ENCODE measurements at regions not wholly inside any gene's neighbourhood (a gene's known extent, or its start where the extent isn't known, plus 50 kb on each side); places are given as distances from the start of the nearest gene placed in this dataset.

- Histone ChIP-seq H3K27ac (replicated peaks) (no peak overlapping the region), H3K27me3 (ENCODE audit: insufficient read depth, poor library complexity, severe bottlenecking) (no peaks in the 10 kb centered on the region), H3K4me3 (replicated peaks; ENCODE audit: insufficient read depth, low read length) (no peak overlapping the region)
- DNase-seq (ENCODE audit: low read depth in 1 of 2, low spot score in 1 of 2) = no peak
- no peak for TF ChIP-seq REST (IDR thresholded peaks at IDR 0.05; ENCODE audit: insufficient replicate concordance, low read depth)
- no peak for TF ChIP-seq POLR2AphosphoS5 (IDR thresholded peaks at IDR 0.05; ENCODE audit: low read depth)
- no peak for TF ChIP-seq SPI1 (IDR thresholded peaks at IDR 0.05; ENCODE audit: borderline replicate concordance, low read depth)
- no peak for TF ChIP-seq GABPA (IDR thresholded peaks at IDR 0.05; ENCODE audit: low read depth)
Observed at GRCh38 chr7:115493381-115493780, 537.2 kb downstream of the TFEC start.

DNA sequence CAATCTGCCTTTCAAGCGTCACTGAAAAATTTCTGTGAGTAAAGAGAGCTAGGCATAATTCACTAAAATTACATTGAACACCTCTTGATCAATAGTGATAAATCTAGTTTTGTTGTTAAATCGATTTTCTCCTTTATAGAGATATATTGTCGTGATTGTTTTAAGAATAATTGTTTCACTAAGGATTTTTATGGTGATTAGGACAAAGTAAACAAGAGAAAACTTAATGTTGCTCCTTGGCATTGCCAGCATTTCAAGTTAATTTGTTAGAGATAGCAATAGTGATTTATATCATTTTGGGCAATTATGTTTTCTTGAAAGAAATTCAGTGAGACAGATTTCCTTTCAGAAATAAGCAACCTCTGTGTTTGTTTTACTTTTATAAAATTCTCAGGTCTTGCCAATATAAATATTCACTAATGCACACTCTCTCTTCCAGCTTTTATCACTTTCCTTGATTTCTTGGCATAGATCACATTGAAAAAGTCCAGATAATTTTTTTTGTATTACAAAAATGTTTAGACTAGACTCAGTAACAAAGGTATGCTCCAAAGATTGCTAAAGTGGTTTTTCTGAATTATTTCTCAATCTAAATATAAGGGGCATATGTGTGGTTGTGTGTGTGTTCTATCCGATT, 538.7 kb downstream of the TFEC start:
- no peak for DNase-seq (ENCODE audit: low read depth in 1 of 2, low spot score in 1 of 2)
- no peak overlapping the region for H3K4me3 ChIP-seq (replicated peaks; ENCODE audit: insufficient read depth, low read length)
- H3K27me3 ChIP-seq (ENCODE audit: insufficient read depth, poor library complexity, severe bottlenecking) = no peaks in the 10 kb centered on the region
- no peak overlapping the region for H3K27ac ChIP-seq (replicated peaks)
- no peak for TF ChIP-seq SPI1 (IDR thresholded peaks at IDR 0.05; ENCODE audit: borderline replicate concordance, low read depth)
- no peak for TF ChIP-seq REST (IDR thresholded peaks at IDR 0.05; ENCODE audit: insufficient replicate concordance, low read depth)
- TF ChIP-seq GABPA (IDR thresholded peaks at IDR 0.05; ENCODE audit: low read depth) = no peak
- TF ChIP-seq, protein P1, sequence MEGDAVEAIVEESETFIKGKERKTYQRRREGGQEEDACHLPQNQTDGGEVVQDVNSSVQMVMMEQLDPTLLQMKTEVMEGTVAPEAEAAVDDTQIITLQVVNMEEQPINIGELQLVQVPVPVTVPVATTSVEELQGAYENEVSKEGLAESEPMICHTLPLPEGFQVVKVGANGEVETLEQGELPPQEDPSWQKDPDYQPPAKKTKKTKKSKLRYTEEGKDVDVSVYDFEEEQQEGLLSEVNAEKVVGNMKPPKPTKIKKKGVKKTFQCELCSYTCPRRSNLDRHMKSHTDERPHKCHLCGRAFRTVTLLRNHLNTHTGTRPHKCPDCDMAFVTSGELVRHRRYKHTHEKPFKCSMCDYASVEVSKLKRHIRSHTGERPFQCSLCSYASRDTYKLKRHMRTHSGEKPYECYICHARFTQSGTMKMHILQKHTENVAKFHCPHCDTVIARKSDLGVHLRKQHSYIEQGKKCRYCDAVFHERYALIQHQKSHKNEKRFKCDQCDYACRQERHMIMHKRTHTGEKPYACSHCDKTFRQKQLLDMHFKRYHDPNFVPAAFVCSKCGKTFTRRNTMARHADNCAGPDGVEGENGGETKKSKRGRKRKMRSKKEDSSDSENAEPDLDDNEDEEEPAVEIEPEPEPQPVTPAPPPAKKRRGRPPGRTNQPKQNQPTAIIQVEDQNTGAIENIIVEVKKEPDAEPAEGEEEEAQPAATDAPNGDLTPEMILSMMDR (IDR thresholded peaks at IDR 0.05; ENCODE audit: insufficient read depth, low read length) = no peak
- TF ChIP-seq POLR2AphosphoS5 (IDR thresholded peaks at IDR 0.05; ENCODE audit: low read depth) = no peak

- peaks cover 9% of the 10 kb centered on the region for H3K27me3 ChIP-seq (ENCODE audit: insufficient read depth, poor library complexity, severe bottlenecking)
- DNase-seq (ENCODE audit: low read depth in 1 of 2, low spot score in 1 of 2) = no peak
- TF ChIP-seq SPI1 (IDR thresholded peaks at IDR 0.05; ENCODE audit: borderline replicate concordance, low read depth) (no peak), POLR2AphosphoS5 (IDR thresholded peaks at IDR 0.05; ENCODE audit: low read depth) (no peak), GABPA (IDR thresholded peaks at IDR 0.05; ENCODE audit: low read depth) (no peak), REST (IDR thresholded peaks at IDR 0.05; ENCODE audit: insufficient replicate concordance, low read depth) (no peak)
- TF ChIP-seq, protein P1 (IDR thresholded peaks at IDR 0.05; ENCODE audit: insufficient read depth, low read length) = no peak
- no peak overlapping the region for H3K27ac ChIP-seq (replicated peaks)
- H3K4me3 ChIP-seq (replicated peaks; ENCODE audit: insufficient read depth, low read length) = no peak overlapping the region
Observed at GRCh38 chr7:115479448-115479847, 551.1 kb downstream of the TFEC start.

All from HL-60 (cell line).